GM18517 (cell line): ENCODE measurements at regions not wholly inside any gene's neighbourhood (a gene's known extent, or its start where the extent isn't known, plus 50 kb on each side); places are given as distances from the start of the nearest gene placed in this dataset.

Source experiments
- ATAC-seq: cut with Tn5 transposase; IDR thresholded peaks from one replicate; pipeline ENCODE4 v1.9.1; 2021; ENCODE audit warnings: mild to moderate bottlenecking, moderate library complexity; ENCODE audit not compliant: unreplicated experiment

DNA sequence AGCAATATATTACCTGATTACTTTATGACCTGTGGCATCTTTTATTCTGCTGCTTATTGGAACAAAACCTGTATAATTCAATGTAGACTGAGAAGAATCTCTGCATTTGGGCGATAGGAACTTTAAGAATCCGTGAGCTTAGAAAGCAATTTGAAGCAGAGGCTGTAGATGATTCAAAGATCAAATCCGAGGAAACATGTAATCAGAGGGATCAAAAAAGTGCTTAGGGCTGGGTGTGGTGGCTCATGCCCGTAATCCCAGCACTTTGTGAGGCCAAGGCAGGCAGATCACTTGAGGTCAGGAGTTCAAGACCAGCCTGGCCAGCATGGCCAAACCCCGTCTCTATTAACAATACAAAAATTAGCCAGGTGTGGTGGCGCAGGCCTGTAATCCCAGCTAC, 198.4 kb downstream of the MTX2 start:
- ATAC-seq, result no peak

DNA sequence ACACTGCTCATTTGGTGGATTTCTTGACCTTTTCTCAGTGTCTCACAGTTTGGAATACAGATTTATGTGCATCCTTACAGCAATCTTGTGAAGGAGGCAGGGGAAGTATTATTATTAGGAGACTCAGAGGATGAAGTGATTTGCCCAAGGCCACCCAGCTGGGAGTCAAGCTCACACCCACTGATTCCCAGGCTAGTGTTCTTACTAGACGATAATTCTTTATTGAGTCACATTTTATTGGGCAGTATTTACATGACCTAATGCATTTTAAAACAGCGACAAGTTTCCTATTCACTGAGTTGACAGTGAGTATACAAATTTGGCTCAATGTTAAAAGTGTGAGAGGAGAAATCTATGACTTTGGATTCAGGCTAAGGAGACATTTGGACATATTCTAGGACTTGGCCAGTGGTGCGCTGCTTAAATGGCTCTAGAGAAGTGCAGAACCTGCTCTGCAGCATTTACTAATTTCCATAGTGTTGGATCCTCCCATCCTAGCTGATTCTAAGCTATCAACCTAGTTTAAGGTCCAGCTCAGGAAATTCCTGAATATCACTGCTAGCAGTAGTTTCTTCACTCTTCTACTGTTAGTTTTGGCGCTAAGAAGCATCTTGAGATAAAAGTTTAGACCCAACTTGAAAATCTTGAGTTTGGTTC, 199.3 kb downstream of the MTX2 start:
- no peak for ATAC-seq

DNA sequence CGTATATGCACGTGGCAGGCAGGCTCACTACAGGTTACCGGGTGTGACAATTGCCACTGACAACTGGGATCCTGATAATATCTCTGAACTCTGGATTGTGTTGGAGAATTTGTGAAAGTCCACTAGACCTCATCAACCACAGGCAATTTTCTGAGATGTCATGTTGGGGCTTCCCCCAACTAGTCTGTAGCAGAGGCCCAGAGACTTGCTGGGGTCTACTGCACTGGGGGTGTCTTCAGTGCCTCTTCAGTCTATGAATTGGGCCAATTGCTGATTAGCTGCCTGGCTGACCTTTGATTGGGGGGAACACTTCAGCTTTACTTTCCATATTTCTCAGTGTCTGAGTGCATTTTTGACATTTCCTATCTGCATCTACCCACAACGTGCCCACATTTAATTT, 201.5 kb downstream of the MTX2 start:
- ATAC-seq, result no peak

DNA sequence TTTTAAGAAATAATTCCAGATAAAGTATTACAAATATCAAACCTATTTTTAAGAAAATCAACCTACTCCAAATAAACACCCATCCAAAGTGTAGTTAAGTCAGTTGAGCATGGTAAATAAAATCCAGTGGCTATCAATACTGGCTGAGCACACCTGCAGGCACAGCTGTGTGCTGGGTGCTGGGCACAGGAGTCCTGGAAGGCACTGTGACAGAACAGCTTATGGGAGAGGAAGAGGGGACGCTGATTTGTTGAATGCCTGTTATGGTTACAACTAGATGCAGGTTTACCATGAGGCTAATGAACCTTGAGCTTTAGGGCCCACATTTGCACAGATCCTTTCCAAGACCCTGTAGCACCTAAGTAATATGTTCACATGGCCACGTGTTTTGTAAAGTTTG, 202.7 kb downstream of the MTX2 start:
- ATAC-seq, result no peak

DNA sequence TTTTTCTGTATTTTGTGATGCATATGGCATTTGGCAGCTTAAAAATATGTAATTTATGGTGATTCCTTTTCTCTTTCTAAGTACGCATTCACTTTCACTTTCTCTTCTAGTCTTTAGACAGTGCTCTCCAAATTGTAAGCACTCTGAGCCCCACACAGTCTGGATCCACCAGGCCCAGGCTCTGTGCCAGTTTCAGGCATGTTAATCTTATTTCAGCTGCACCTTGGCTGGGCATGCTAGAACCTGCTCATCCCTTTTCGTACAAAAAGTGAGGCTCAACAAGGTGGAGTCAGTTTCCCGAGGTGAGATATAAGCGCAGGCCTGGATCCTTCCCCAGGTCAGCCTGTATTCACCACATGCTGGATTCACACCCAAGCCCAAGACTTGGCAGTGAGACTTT, 203.9 kb downstream of the MTX2 start:
- ATAC-seq, result no peak

DNA sequence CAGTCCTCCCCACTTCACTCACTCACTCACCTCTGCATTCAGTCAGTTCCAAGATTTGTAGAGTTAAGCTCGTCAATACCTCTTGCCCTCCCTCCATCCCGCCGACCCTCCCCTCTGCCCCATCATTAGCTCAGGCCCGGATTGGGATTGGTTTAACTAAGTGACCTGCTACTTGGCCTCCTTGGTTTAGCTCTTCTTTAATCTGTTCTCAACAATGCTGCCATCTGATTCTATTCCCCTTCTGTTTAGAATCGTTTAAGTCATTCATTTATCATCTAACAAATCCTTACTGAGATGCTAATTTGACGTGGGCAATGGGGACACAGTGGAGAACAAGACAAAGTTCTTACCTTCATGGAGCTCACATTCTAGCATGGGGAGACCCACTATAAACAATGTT, 204.6 kb downstream of the MTX2 start:
- no peak for ATAC-seq

DNA sequence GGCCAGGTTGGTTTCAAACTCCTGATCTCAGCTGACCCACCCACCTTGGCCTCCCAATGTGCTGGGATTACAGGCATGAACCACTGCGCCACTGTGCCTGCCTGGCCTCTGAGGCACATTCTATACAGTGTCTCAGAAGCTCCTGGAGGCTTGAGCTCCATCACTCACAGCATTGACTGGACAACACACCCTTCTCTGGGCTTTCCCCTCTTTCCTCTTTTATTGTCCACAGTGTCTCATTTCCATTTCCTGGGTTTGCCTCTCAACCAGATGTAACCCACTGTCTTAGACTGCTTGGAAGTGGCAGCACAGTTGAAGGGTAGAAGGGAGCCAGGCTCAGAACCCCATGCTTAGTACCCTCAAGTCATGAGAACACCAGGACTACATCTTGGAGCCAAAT, 208.1 kb downstream of the MTX2 start:
- no peak for ATAC-seq

DNA sequence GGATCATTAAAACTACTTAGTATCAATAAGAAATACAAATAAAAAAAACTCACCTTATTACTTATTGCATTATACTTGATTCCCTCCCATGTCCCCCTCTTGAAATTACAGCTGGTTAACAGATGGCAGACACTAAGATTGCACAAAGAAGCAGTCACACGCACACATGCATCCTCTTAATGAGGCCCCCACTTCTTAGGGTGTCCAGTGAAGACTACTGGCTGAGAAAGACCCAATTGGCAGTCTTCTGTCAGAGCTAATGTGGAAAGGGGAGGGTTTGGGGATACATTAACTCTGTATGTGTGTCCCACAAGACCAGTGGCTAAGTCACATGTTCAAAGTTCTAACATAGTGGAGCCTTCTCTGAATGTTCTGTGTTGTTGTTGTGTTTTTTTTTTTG, 210.7 kb downstream of the MTX2 start:
- ATAC-seq, result no peak

DNA sequence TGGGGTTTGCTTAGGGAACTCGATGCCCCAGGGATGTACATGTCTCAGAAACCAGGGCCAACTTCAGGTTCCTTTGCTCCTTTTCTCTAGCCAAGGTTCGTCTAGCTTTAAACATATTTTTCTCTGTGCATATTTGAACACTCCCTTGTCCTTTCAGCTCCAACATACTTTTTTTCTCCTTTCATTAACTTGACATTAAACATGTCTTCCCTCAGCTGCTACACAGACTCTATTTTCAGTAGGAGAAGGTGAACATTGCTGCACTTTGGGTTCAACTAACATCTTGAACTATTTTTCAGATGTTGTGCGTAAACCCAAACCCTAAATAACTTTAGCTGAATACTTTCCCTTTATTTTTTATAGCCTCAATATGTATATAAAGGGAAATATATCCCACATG, 212.9 kb downstream of the MTX2 start:
- no peak for ATAC-seq

DNA sequence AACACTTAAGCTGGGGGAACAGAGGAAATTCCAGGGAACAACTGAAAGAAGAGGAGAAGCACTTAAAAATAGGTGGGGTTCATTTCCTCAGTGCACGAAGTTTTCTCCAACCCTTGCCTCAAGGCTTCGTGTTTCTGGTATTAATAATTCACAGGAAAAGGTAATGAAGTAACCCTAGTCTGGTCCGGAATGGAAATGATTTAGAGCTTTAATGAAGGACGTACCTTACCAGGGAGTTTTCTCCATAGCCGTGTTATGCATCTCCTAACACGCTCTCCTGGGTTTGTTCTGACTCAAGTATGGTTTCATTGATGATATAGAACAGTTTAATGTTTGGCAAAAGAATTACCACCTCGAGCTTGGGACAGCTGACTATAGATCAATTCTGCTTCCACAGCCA, 214.2 kb downstream of the MTX2 start:
- no peak for ATAC-seq

DNA sequence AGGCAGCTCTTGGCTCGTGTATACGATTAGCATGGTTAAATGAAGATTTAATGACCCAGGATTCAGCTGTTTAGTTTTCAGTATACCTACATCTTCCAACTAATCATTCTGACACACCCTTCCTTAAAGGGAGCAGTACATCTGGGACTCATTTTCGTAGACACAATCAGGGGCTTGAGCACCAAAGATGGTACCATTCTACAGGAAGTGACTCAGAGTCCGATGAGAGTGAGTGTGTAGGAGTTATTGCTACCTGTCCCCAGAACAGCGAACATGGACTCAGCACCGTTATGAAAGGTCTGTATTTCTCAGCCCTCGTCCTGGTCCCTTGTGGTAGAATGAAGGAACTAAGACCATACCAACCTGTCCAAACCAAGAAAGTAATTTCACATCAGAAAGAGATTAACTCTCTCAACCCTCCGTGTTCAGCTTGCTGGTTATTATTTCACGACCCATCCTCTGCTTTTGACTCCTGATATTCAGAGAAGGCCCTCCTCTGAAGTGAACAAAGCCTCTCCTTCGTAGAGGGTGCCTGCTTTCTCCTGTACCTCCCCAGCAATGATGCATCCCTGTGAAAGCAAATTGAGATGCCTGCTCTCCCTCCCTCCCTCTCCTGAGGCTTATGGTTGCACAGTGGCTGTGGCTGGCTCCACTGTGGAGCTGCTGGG, 214.8 kb downstream of the MTX2 start:
- no peak for ATAC-seq

DNA sequence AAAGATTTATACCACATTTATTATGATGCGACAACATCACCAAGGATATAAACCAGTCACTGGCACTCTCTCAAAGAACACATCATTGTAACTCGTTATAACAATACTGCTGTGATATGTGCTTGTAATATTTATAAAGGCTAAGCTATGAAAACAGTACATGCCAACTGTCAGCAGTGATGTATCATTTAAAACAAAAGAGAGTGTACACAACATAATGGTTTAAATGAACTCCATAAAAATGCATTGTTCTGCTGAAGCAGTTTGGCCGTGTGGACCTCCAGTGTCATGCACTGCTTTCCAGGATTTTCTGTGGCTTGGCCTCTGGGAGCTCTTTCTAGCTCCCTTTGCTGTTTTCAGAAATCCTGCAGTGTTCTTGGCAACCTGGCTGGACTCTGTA, 215.6 kb downstream of the MTX2 start:
- ATAC-seq, result no peak

DNA sequence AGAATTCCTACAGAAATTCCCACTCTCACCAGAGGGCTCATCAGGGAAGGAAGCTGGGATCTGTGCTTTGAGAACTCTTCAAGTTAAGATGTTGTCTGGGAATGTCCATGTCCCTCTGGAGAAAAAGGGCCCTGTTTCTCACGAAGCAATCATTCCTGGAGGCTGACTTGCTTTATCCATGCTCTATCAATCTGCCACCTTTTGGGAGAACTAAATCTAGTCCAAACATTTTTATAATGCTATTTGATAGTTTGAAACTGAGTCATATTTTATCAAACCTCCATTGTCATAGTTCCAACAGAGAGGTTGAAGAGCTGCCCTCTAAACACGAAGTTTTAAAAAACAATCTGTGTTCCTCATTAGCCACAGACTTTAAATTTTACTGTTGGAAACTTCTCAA, 219.2 kb downstream of the MTX2 start:
- ATAC-seq, result no peak

DNA sequence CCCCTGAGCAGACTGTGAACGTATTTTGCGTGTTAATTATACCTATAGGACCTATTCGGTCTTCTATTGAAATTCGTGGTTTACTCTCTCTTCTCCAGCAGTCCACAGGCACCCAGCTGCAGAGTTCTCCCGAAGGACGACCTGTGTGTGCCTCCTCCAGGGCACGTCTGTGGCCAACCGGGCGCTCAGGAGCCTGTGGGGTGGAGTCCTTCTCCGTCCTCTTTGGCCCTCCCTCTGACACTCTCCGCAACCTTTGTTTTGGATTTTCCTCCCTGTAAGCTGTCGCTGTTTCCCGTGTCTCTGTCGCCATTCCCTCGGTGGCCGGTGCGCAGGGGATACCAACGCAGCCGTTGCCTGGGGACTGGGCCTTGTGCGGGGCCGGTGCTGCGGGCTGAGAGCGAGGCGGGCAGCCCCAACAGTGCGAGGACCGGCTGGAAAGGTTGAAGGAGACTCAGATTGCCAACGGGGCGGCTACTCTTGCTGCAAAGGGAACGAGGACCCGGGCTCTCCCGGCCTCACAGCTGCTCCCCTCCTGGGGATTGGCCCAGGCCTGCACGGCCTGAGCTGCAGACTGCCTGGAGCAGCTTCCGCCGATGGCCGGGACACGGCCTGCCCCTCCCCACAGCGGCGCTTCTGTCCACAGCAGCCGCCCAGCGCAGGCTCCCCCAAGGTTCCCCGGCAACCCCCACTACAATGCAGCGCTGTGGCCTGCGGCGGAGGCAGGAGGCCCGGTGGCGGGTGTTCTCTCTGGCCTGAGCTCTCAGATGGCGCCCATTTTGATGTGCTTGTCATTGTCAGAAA, 221.0 kb downstream of the MTX2 start:
- ATAC-seq, result no peak

DNA sequence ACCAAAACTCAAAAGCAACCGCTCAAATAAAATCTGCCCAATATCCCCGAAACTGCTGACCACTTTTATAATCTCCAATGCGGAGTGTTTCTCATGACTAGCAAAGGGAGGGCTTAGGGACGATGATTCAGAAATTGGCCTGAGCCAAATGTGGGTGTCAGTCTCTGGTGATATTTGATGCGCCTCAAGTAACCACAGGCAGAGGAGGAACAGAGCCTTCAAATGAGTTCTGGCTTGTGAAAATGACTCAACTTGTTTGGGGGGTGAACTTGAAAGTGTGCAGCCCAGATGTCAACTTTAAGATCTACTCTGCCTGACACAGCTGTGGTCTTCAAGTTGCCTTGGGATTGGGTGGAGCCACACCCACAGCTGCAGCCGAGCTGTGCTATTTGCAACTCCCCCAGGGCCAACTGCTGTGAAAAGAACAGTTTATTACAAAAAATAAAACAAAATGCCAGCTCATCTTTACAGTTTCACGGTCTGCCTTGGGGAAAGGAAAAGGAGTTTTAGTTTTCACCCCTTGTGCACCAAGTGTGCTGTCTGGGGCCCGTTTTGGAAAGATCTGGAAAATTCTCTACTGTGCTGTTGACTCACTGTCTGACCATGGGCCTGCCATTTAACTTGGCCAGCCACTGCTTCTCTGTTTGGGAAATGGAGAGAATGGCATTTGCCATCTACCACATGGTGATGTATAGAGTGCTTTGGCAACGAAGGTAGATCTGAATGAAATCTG, 222.1 kb downstream of the MTX2 start:
- ATAC-seq, result peak; percentile 92

DNA sequence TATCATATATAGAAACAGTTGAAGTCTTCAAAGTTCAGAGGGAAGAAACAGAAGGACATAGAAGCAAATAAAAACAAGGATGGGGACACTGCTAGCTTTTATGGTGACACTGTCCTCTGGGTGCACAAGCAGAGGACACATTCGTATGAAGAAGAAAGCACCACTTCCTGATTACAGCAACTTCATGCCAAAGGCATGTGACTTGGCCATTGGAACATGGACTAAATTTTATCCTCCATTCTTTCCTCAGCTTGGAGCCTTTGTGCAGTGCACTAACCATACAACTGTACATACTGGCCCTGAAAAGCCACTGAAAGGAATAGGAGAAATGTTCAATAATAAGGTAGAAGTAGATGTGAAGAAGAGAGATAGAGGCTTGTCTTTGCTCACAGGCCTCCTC, 223.3 kb downstream of the MTX2 start:
- ATAC-seq, result no peak

DNA sequence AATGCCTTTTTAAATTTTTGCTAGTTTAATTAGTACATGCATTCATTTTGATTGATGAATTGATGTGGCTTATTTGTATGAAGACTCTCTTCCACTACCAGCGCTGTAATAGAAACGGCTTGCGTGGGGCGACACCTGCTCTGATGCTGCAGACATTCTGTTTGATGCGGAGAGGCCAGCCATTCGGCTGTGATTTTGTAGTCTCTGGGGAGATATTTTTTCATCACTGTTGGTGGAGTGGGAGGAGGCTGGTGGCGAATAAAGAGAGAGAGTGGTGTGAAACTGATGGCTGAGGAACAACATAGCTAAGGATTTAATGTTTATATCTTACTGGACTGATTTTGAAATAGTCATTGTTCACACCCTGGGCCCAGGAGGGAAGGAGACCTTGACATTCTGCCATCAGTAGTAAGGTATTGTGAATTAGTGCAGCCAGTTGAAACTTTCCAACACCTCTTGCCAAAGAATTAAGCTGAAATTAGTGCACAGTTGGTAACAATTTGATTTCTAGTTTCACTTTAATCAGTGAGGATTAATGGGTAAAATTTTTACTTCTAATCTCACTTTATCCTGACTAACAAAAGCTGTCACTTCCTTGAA, 224.1 kb downstream of the MTX2 start:
- ATAC-seq, result no peak

DNA sequence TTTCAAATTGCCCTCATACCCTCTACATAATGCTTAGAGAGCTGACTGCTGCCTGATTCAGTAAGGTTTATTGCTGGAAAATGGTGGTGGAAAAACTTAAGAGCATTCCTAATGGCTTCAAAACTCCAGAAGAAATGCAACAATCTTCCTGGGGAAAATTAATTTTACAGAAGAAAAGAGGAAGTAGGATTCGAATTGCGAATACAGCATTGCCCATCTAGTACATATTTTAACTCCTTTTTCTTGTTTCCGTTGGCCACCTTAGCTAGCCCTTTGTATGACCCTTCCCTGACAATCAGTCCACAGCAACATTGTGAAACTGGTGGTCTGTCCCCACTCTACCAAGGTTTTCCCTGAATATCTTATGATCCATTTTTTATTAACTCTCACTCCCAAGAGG, 224.7 kb downstream of the MTX2 start:
- no peak for ATAC-seq

DNA sequence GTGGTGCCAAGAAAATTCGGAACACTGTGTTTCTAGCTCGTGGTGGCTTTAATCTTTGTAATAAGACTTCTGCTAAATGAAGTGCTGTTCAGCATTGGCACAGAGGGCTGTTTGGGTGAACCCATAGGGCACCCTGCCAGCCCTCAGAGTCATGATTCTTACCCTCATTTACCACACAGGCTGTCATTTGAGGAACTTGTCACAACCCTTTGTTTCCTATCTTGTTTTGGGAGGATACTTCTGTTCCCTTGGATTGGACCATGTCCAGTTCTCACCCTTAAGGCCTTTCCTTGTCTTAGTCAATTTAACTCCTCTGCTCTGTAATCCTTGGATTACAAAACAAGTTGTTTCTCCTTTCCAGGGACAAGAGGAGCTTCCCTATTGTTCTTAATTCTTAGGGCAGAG, 225.7 kb downstream of the MTX2 start:
- no peak for ATAC-seq

DNA sequence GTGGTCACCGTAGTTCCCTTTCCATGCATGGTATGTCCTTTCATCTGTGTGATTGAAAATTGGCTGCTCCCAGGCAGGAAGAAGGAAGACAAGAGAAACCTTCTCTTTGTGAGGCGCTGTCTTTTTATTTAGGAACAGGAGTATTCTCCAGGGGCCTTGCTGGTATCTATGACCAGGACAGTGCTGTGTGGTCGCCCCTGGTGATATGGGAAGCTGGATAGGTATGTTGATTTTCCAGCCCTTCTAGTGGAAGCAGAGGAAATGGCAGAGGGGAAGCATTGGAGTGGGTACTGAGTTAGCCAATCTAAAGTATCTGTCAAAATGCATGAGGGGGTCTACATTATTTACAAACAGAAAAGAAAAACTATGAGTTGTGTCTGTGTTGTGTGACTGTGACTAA, 226.6 kb downstream of the MTX2 start:
- no peak for ATAC-seq

DNA sequence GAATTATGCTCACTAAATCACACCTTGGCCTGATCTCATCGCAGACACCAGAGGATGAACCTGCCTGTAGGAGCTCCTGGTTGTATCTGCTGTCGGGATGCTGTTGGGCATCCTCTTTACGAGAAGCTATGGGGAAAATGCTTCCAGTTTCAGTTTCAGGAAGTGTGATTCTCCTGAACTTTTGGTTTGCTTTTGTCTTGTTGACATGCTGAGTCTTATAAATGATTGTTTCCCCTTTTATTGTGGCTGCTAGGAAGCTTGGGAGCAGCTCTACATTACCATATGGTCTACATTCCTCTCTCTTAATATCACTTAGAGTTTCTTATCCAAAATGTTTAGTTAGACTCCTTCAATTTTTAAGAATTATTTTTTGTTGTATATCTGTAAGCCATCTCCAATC, 227.5 kb downstream of the MTX2 start:
- ATAC-seq, result no peak
